HG03469 (cell line): ENCODE measurements at regions not wholly inside any gene's neighbourhood (a gene's known extent, or its start where the extent isn't known, plus 50 kb on each side); places are given as distances from the start of the nearest gene placed in this dataset.

Experiments
- ATAC-seq: cut with Tn5 transposase; IDR thresholded peaks from one replicate; pipeline ENCODE4 v1.9.1; 2021; ENCODE audit warnings: mild to moderate bottlenecking, moderate library complexity, moderate number of reproducible peaks; ENCODE audit not compliant: unreplicated experiment

GRCh38 chr13:83943530-83944279 lies 61.4 kb upstream of the SLITRK1 start:
- ATAC-seq = no peak

GRCh38 chr13:83941701-83942335 lies 59.5 kb upstream of the SLITRK1 start:
- no peak for ATAC-seq

GRCh38 chr13:83940742-83941141 lies 58.5 kb upstream of the SLITRK1 start:
- ATAC-seq = no peak

GRCh38 chr13:83937579-83937978 lies 55.3 kb upstream of the SLITRK1 start:
- no peak for ATAC-seq

- ATAC-seq = no peak
Measured at GRCh38 chr13:83935566-83935965, 53.3 kb upstream of the SLITRK1 start.
